H1 (cell line): ENCODE measurements at regions not wholly inside any gene's neighbourhood (a gene's known extent, or its start where the extent isn't known, plus 50 kb on each side); places are given as distances from the start of the nearest gene placed in this dataset.

Experiments
- CTCF ChIA-PET: fragments of 300-600 bp; sonication (Branson Sonifier 250); formaldehyde crosslinking; loops from one replicate; lab custom pipeline; 2021; ENCODE audit not compliant: partially characterized antibody; lab: Charles Lee
- POLR2A ChIA-PET: fragments of 300-600 bp; sonication (Branson Sonifier 250); formaldehyde crosslinking; loops from one replicate; lab custom pipeline; 2021; ENCODE audit warnings: inconsistent platforms; ENCODE audit not compliant: partially characterized antibody; lab: Charles Lee
- DNase-seq, 2 experiments: peaks; one replicate each; pipeline versions ENCODE4 v3.0.0 to v3.0.0-alpha.2; 2010 to 2022; ENCODE audit warnings: low spot score in 2 of 2, low read depth in 1 of 2, mixed read lengths in 1 of 2
- FAIRE-seq: peaks from 2 replicates; lab custom pipeline; 2011; peaks lifted over from hg19 to GRCh38; lab: Jason Lieb, UNC
- H2AFZ ChIP-seq: 2 replicates; pipeline ENCODE4 v1.8.1; 2012; ENCODE audit warnings: low read length, inconsistent platforms
- H2AK5ac ChIP-seq: 2 replicates; pipeline ENCODE4 v1.6.1; 2013; ENCODE audit warnings: low read depth, low read length
- H2BK120ac ChIP-seq: replicated peaks from 2 replicates; pipeline ENCODE3; 2013; ENCODE audit warnings: low read depth, low read length, inconsistent platforms
- H2BK12ac ChIP-seq: 2 replicates; pipeline ENCODE4 v1.6.1; 2013; ENCODE audit warnings: low read depth, low read length
- H2BK15ac ChIP-seq: 2 replicates; pipeline ENCODE4 v1.6.1; 2013; ENCODE audit warnings: low read length
- H2BK20ac ChIP-seq: 2 replicates; pipeline ENCODE4 v1.6.1; 2013; ENCODE audit warnings: low read length
- H2BK5ac ChIP-seq: 2 replicates; pipeline ENCODE4 v1.6.1; 2013; ENCODE audit warnings: low read depth, low read length
- H3K14ac ChIP-seq: 2 replicates; pipeline ENCODE4 v1.6.1; 2013; ENCODE audit warnings: inconsistent platforms; ENCODE audit not compliant: insufficient read length
- H3K18ac ChIP-seq: 2 replicates; pipeline ENCODE4 v1.6.1; 2013; ENCODE audit warnings: low read length; ENCODE audit errors: extremely low read depth
- H3K23ac ChIP-seq: 2 replicates; pipeline ENCODE4 v1.6.1; 2013; ENCODE audit warnings: inconsistent platforms; ENCODE audit not compliant: insufficient read length
- H3K23me2 ChIP-seq: 2 replicates; pipeline ENCODE4 v1.6.1; 2013; ENCODE audit warnings: low read depth, low read length
- H3K27ac ChIP-seq: 2 replicates; pipeline ENCODE4 v1.6.1; 2011; ENCODE audit warnings: low read depth, low read length, inconsistent platforms
- H3K27me3 ChIP-seq, 4 experiments: replicated peaks in 1 of 4; 1 replicate in 1 of 4; 2 replicates in 3 of 4; pipeline versions ENCODE4 v1.6.1 to v1.8.1; 2011 to 2013; ENCODE audit warnings: low read length in 3 of 4, mild to moderate bottlenecking in 3 of 4, inconsistent platforms in 2 of 4, mixed read lengths in 2 of 4, moderate library complexity in 1 of 4; ENCODE audit not compliant: control insufficient read depth in 3 of 4, insufficient read depth in 3 of 4; ENCODE audit errors: extremely low read depth in 1 of 4
- H3K36me3 ChIP-seq, 4 experiments: 2 replicates each; pipeline versions ENCODE4 v1.6.1 to v1.8.1; 2011 to 2013; ENCODE audit warnings: mild to moderate bottlenecking in 4 of 4, low read length in 3 of 4, moderate library complexity in 2 of 4, control low read depth in 1 of 4, inconsistent platforms in 1 of 4; ENCODE audit not compliant: insufficient read depth in 4 of 4, control insufficient read depth in 2 of 4
- H3K4ac ChIP-seq: replicated peaks from 2 replicates; pipeline ENCODE3; 2013; ENCODE audit warnings: low read length, low read depth, mixed read lengths, inconsistent platforms; ENCODE audit not compliant: insufficient read length
- H3K4me1 ChIP-seq, 4 experiments: replicated peaks in 1 of 4; 1 replicate in 1 of 4; 2 replicates in 3 of 4; pipeline versions ENCODE4 v1.6.1 to v1.8.1; 2011 to 2013; ENCODE audit warnings: low read length in 3 of 4, inconsistent platforms in 2 of 4, mixed read lengths in 1 of 4; ENCODE audit not compliant: insufficient read depth in 4 of 4, control insufficient read depth in 3 of 4
- H3K4me2 ChIP-seq, 2 experiments: 2 replicates each; pipeline versions ENCODE4 v1.6.1 to v1.8.1; 2011 to 2013; ENCODE audit warnings: low read depth in 2 of 2, low read length in 2 of 2, control low read depth in 1 of 2, inconsistent platforms in 1 of 2, mild to moderate bottlenecking in 1 of 2; ENCODE audit not compliant: insufficient read depth in 1 of 2
- H3K4me3 ChIP-seq, 4 experiments: fragments of 200-600, 300-600 bp in 1 of 4; sonication (generic), shearing (Covaris generic), sonication (Bioruptor Twin) in 1 of 4; 2 replicates each; pipeline versions ENCODE4 v1.5.1 to v1.8.1; 2011 to 2016; ENCODE audit warnings: low read length in 4 of 4, low read depth in 3 of 4, control low read depth in 2 of 4, inconsistent platforms in 2 of 4, mild to moderate bottlenecking in 2 of 4, mixed read lengths in 1 of 4, moderate library complexity in 1 of 4; ENCODE audit not compliant: insufficient read depth in 2 of 4; ENCODE audit errors: extremely low read depth in 1 of 4
- H3K56ac ChIP-seq: replicated peaks from 2 replicates; pipeline ENCODE3; 2013; ENCODE audit warnings: low read depth, mild to moderate bottlenecking, mixed read lengths, low read length, inconsistent platforms; ENCODE audit not compliant: insufficient read length
- H3K79me1 ChIP-seq: 2 replicates; pipeline ENCODE4 v1.6.1; 2013; ENCODE audit warnings: low read depth, low read length, control low read depth
- H3K79me2 ChIP-seq, 2 experiments: 2 replicates each; pipeline versions ENCODE4 v1.6.1 to v1.8.1; 2012 to 2013; ENCODE audit warnings: low read length in 2 of 2, mild to moderate bottlenecking in 2 of 2, inconsistent platforms in 1 of 2; ENCODE audit not compliant: insufficient read depth in 2 of 2, control insufficient read depth in 1 of 2
- H3K9ac ChIP-seq, 4 experiments: replicated peaks in 1 of 4; 1 replicate in 1 of 4; 2 replicates in 3 of 4; pipeline versions ENCODE4 v1.6.1 to v1.8.1; 2011 to 2013; ENCODE audit warnings: low read depth in 3 of 4, low read length in 3 of 4, control low read depth in 2 of 4, mild to moderate bottlenecking in 2 of 4, moderate library complexity in 2 of 4, inconsistent platforms in 1 of 4; ENCODE audit errors: extremely low read depth in 1 of 4
- H3K9me3 ChIP-seq, 2 experiments: 2 replicates each; pipeline versions ENCODE4 v1.6.1 to v1.8.1; 2012 to 2013; ENCODE audit warnings: mild to moderate bottlenecking in 2 of 2, moderate library complexity in 2 of 2, control low read depth in 1 of 2, inconsistent platforms in 1 of 2, low read depth in 1 of 2, low read length in 1 of 2, mixed read lengths in 1 of 2; ENCODE audit not compliant: insufficient read depth in 2 of 2
- H4K20me1 ChIP-seq, 2 experiments: replicated peaks in 1 of 2; 2 replicates each; pipeline versions ENCODE3 to v1.8.1; 2011 to 2013; ENCODE audit warnings: inconsistent platforms in 2 of 2, low read length in 2 of 2, mild to moderate bottlenecking in 1 of 2; ENCODE audit not compliant: insufficient read depth in 2 of 2, control insufficient read depth in 1 of 2
- H4K5ac ChIP-seq: 2 replicates; pipeline ENCODE4 v1.6.1; 2013; ENCODE audit warnings: low read length, low read depth, mixed read lengths, inconsistent platforms; ENCODE audit not compliant: insufficient read length
- H4K8ac ChIP-seq: 2 replicates; pipeline ENCODE4 v1.8.0; 2013; ENCODE audit warnings: mild to moderate bottlenecking, moderate library complexity, low read length, inconsistent platforms; ENCODE audit not compliant: insufficient read depth; ENCODE audit errors: extremely low read depth
- H4K91ac ChIP-seq: replicated peaks from 2 replicates; pipeline ENCODE3; 2013; ENCODE audit warnings: low read length, mixed read lengths, inconsistent platforms; ENCODE audit not compliant: insufficient read length
- CBX5 ChIP-seq: fragments of 300-800, 300-1000 bp; sonication (generic); IDR thresholded peaks from 2 replicates; pipeline ENCODE4 v1.7.1; 2016; ENCODE audit warnings: antibody characterized with exemption, low read length, low read depth
- RNF2 ChIP-seq: fragments of 200-900, 300-1000 bp; sonication (generic); IDR thresholded peaks from 2 replicates; pipeline ENCODE4 v1.7.1; 2016; ENCODE audit warnings: borderline replicate concordance, low read depth, mild to moderate bottlenecking, antibody characterized with exemption, low read length; ENCODE audit not compliant: poor library complexity, severe bottlenecking; ENCODE audit errors: missing control alignments
- TEAD4 ChIP-seq: IDR thresholded peaks from 2 replicates; pipeline ENCODE4 v1.6.1; 2012; ENCODE audit warnings: low read depth, low read length, inconsistent platforms, mixed read lengths
- WGBS, 2 experiments: shearing (Covaris generic) in 1 of 2; methylation state at CpG; one replicate each; pipeline versions ENCODE4 v1.1.6 to v1.1.7; 2013 to 2015; ENCODE audit warnings: low lambda C conversion rate in 2 of 2, mixed read lengths in 2 of 2, inconsistent platforms in 1 of 2, low coverage in 1 of 2, missing lambda C conversion rate in 1 of 2; ENCODE audit not compliant: insufficient replicate concordance in 2 of 2, insufficient coverage in 1 of 2, insufficient read length in 1 of 2; ENCODE audit errors: extremely low coverage in 1 of 2, missing lambda C conversion rate in 1 of 2; 5-methylcytosine and 5-hydroxymethylcytosine counted together

- no peaks in the 10 kb centered on the region for H3K79me1 ChIP-seq
- H4K5ac ChIP-seq, result no peak overlapping the region
- CTCF ChIA-PET, result interaction anchor here (0.9 kb wide), 1 partner anchor 232 kb away, joined by 3 read pairs; no protein-coding TSS in a partner anchor
- no peaks in the 10 kb centered on the region for H4K20me1 ChIP-seq
- no peak overlapping the region for H2BK20ac ChIP-seq
- no peaks in the 10 kb centered on the region for H3K4me1 ChIP-seq
- H4K91ac ChIP-seq, result no peak overlapping the region
- no peak overlapping the region for H2BK15ac ChIP-seq
- H3K27me3 ChIP-seq, result no peaks in the 10 kb centered on the region
- H3K9ac ChIP-seq, result no peak overlapping the region
- no peak overlapping the region for H3K4me2 ChIP-seq
- no peak overlapping the region for H2AK5ac ChIP-seq
- no peak overlapping the region for H3K4ac ChIP-seq
- 100% methylated on average over 1 of the region's 1 CpG; no CpG with 5 or more reads in 1 of the 2 experiments for WGBS, 2 experiments
- H4K8ac ChIP-seq, result no peak overlapping the region
- no peaks in the 10 kb centered on the region; the same call in 1 of the 2 replicates for H3K23me2 ChIP-seq
- no peaks in the 10 kb centered on the region for H3K36me3 ChIP-seq
- no peak for DNase-seq
- no peak overlapping the region for H3K14ac ChIP-seq
- FAIRE-seq, result no peak
- no peaks in the 10 kb centered on the region for H3K79me2 ChIP-seq
- H3K9me3 ChIP-seq, result no peaks in the 10 kb centered on the region
- POLR2A ChIA-PET, result no interaction called here
- no peak overlapping the region for H3K4me3 ChIP-seq
- no peak overlapping the region for H2BK5ac ChIP-seq
- no peak overlapping the region for H3K27ac ChIP-seq
- TF ChIP-seq CBX5, result no peak
- no peak for TF ChIP-seq TEAD4
- no peak for TF ChIP-seq RNF2
- H2AFZ ChIP-seq, result no peak overlapping the region
- H3K18ac ChIP-seq, result no peak overlapping the region
- no peak overlapping the region for H3K23ac ChIP-seq
- H2BK12ac ChIP-seq, result no peak overlapping the region
- H3K56ac ChIP-seq, result no peak overlapping the region
- H2BK120ac ChIP-seq, result no peak overlapping the region
Observed at GRCh38 chr1:238312969-238313368, 422.2 kb upstream of the ZP4 start.
